Stimulated activated CD4-positive, alpha-beta T cell treated with anti-CD3 and anti-CD28 coated beads, Interleukin-2, amount 100 ng/mL, for 24 hours (primary cell): ENCODE measurements at regions not wholly inside any gene's neighbourhood (a gene's known extent, or its start where the extent isn't known, plus 50 kb on each side); places are given as distances from the start of the nearest gene placed in this dataset.

Experiments used
- DNase-seq, 2 donors: peaks; one replicate each; pipeline ENCODE4 v3.0.0-alpha.2; 2020

GRCh38 chr15:36315649-36316048 is 263.8 kb upstream of the CDIN1 start:
- DNase-seq = no peak

- no peak for DNase-seq
Observed at GRCh38 chr15:36323615-36324014, 255.8 kb upstream of the CDIN1 start.

- DNase-seq = no peak
Observed at GRCh38 chr15:36325206-36325605, 254.2 kb upstream of the CDIN1 start.

GRCh38 chr15:36329592-36329991 is 249.8 kb upstream of the CDIN1 start:
- DNase-seq = no peak

- no peak for DNase-seq
Observed at GRCh38 chr15:36330598-36330997, 248.8 kb upstream of the CDIN1 start.

- no peak for DNase-seq
Observed at GRCh38 chr15:36331531-36332275, 247.7 kb upstream of the CDIN1 start.

GRCh38 chr15:36332301-36332700 is 247.1 kb upstream of the CDIN1 start:
- DNase-seq = no peak

GRCh38 chr15:36332896-36333295 is 246.5 kb upstream of the CDIN1 start:
- DNase-seq = no peak

- no peak for DNase-seq
Observed at GRCh38 chr15:36334059-36334458, 245.4 kb upstream of the CDIN1 start.

- no peak for DNase-seq
Observed at GRCh38 chr15:36335224-36335623, 244.2 kb upstream of the CDIN1 start.

GRCh38 chr15:36335659-36336058 is 243.8 kb upstream of the CDIN1 start:
- DNase-seq = no peak

- DNase-seq = no peak
Observed at GRCh38 chr15:36344887-36345286, 234.5 kb upstream of the CDIN1 start.

- no peak for DNase-seq
Observed at GRCh38 chr15:36347272-36347858, 232.1 kb upstream of the CDIN1 start.

- no peak for DNase-seq
Observed at GRCh38 chr15:36356466-36356865, 223.0 kb upstream of the CDIN1 start.

- no peak for DNase-seq
Observed at GRCh38 chr15:36356978-36357601, 222.3 kb upstream of the CDIN1 start.

- no peak for DNase-seq
Observed at GRCh38 chr15:36358094-36358493, 221.3 kb upstream of the CDIN1 start.

- no peak for DNase-seq
Observed at GRCh38 chr15:36358523-36358922, 220.9 kb upstream of the CDIN1 start.

- no peak for DNase-seq
Observed at GRCh38 chr15:36359286-36359685, 220.1 kb upstream of the CDIN1 start.

GRCh38 chr15:36361351-36361870 is 218.0 kb upstream of the CDIN1 start:
- no peak for DNase-seq

- DNase-seq = no peak
Observed at GRCh38 chr15:36362509-36362915, 216.9 kb upstream of the CDIN1 start.

- DNase-seq = no peak
Observed at GRCh38 chr15:36363335-36363734, 216.1 kb upstream of the CDIN1 start.

- DNase-seq = no peak
Observed at GRCh38 chr15:36364377-36364776, 215.0 kb upstream of the CDIN1 start.

GRCh38 chr15:36365963-36366362 is 213.5 kb upstream of the CDIN1 start:
- no peak for DNase-seq
